ENCODE measurements at regions not wholly inside any gene's neighbourhood (a gene's known extent, or its start where the extent isn't known, plus 50 kb on each side); places are given as distances from the start of the nearest gene placed in this dataset.

GRCh38 chr16:52280086-52280485, 266.9 kb downstream of the TOX3 start:
- 75 to 100% methylated on average over 1 of the region's 1 CpG for WGBS, 2 experiments (ENCODE audit: insufficient coverage in 2 of 2)
- no peaks in the 10 kb centered on the region for H3K36me3 ChIP-seq (ENCODE audit: control insufficient read depth, insufficient read depth, low read length)
- H3K9me3 ChIP-seq (ENCODE audit: control insufficient read depth, low read length): no peaks in the 10 kb centered on the region
- no peak overlapping the region for H3K4me3 ChIP-seq (ENCODE audit: extremely low read depth, insufficient read depth, low read length, poor library complexity, severe bottlenecking)
- no peak overlapping the region for H3K27ac ChIP-seq (ENCODE audit: low read depth, low read length, severe bottlenecking)
- no peaks in the 10 kb centered on the region for H3K4me1 ChIP-seq (ENCODE audit: control insufficient read depth, insufficient read depth, low read length, poor library complexity, severe bottlenecking)

GRCh38 chr16:52271088-52271750, 275.7 kb downstream of the TOX3 start:
- no peak overlapping the region for H3K27ac ChIP-seq (ENCODE audit: low read depth, low read length, severe bottlenecking)
- H3K36me3 ChIP-seq (ENCODE audit: control insufficient read depth, insufficient read depth, low read length): no peaks in the 10 kb centered on the region
- 64 to 91% methylated on average over 2 to 3 of the region's 4 CpGs for WGBS, 2 experiments (ENCODE audit: insufficient coverage in 2 of 2)
- H3K9me3 ChIP-seq (ENCODE audit: control insufficient read depth, low read length): no peaks in the 10 kb centered on the region
- no peak overlapping the region for H3K4me3 ChIP-seq (ENCODE audit: extremely low read depth, insufficient read depth, low read length, poor library complexity, severe bottlenecking)
- no peaks in the 10 kb centered on the region for H3K4me1 ChIP-seq (ENCODE audit: control insufficient read depth, insufficient read depth, low read length, poor library complexity, severe bottlenecking)

GRCh38 chr16:52265446-52265861, 281.5 kb downstream of the TOX3 start:
- Histone ChIP-seq H3K36me3 (ENCODE audit: control insufficient read depth, insufficient read depth, low read length) (no peaks in the 10 kb centered on the region), H3K9me3 (ENCODE audit: control insufficient read depth, low read length) (no peaks in the 10 kb centered on the region), H3K4me1 (ENCODE audit: control insufficient read depth, insufficient read depth, low read length, poor library complexity, severe bottlenecking) (no peaks in the 10 kb centered on the region), H3K27ac (ENCODE audit: low read depth, low read length, severe bottlenecking) (no peak overlapping the region), H3K4me3 (ENCODE audit: extremely low read depth, insufficient read depth, low read length, poor library complexity, severe bottlenecking) (no peak overlapping the region)
- 8% methylated on average over 2 of the region's 3 CpGs; no CpG with 5 or more reads in 1 of the 2 experiments for WGBS, 2 experiments (ENCODE audit: insufficient coverage in 2 of 2)

- Histone ChIP-seq H3K4me1 (ENCODE audit: control insufficient read depth, insufficient read depth, low read length, poor library complexity, severe bottlenecking) (no peaks in the 10 kb centered on the region), H3K36me3 (ENCODE audit: control insufficient read depth, insufficient read depth, low read length) (no peaks in the 10 kb centered on the region), H3K4me3 (ENCODE audit: extremely low read depth, insufficient read depth, low read length, poor library complexity, severe bottlenecking) (no peak overlapping the region), H3K27ac (ENCODE audit: low read depth, low read length, severe bottlenecking) (no peak overlapping the region), H3K9me3 (ENCODE audit: control insufficient read depth, low read length) (no peaks in the 10 kb centered on the region)
- 83% methylated on average over 1 of the region's 1 CpG; no CpG with 5 or more reads in 1 of the 2 experiments for WGBS, 2 experiments (ENCODE audit: insufficient coverage in 2 of 2)
Observed at GRCh38 chr16:52257534-52257933, 289.4 kb downstream of the TOX3 start.

- Histone ChIP-seq H3K27ac (ENCODE audit: low read depth, low read length, severe bottlenecking) (no peak overlapping the region), H3K36me3 (ENCODE audit: control insufficient read depth, insufficient read depth, low read length) (no peaks in the 10 kb centered on the region), H3K4me3 (ENCODE audit: extremely low read depth, insufficient read depth, low read length, poor library complexity, severe bottlenecking) (no peak overlapping the region), H3K4me1 (ENCODE audit: control insufficient read depth, insufficient read depth, low read length, poor library complexity, severe bottlenecking) (no peaks in the 10 kb centered on the region), H3K9me3 (ENCODE audit: control insufficient read depth, low read length) (no peaks in the 10 kb centered on the region)
- WGBS, 2 experiments (ENCODE audit: insufficient coverage in 2 of 2): 79 to 92% methylated on average over 2 to 3 of the region's 4 CpGs
Observed at GRCh38 chr16:52256310-52257078, 290.4 kb downstream of the TOX3 start.

- Histone ChIP-seq H3K36me3 (ENCODE audit: control insufficient read depth, insufficient read depth, low read length) (no peaks in the 10 kb centered on the region), H3K9me3 (ENCODE audit: control insufficient read depth, low read length) (no peaks in the 10 kb centered on the region), H3K27ac (ENCODE audit: low read depth, low read length, severe bottlenecking) (no peak overlapping the region), H3K4me3 (ENCODE audit: extremely low read depth, insufficient read depth, low read length, poor library complexity, severe bottlenecking) (no peak overlapping the region), H3K4me1 (ENCODE audit: control insufficient read depth, insufficient read depth, low read length, poor library complexity, severe bottlenecking) (no peaks in the 10 kb centered on the region)
- WGBS, 2 experiments (ENCODE audit: insufficient coverage in 2 of 2): no CpG with 5 or more reads among the region's 3 CpGs
Observed at GRCh38 chr16:52254746-52255145, 292.2 kb downstream of the TOX3 start.

- WGBS, 2 experiments (ENCODE audit: insufficient coverage in 2 of 2): 100% methylated on average over 1 of the region's 2 CpGs; no CpG with 5 or more reads in 1 of the 2 experiments
- no peak overlapping the region for H3K27ac ChIP-seq (ENCODE audit: low read depth, low read length, severe bottlenecking)
- peaks cover 4% of the 10 kb centered on the region for H3K9me3 ChIP-seq (ENCODE audit: control insufficient read depth, low read length)
- H3K4me3 ChIP-seq (ENCODE audit: extremely low read depth, insufficient read depth, low read length, poor library complexity, severe bottlenecking): no peak overlapping the region
- no peaks in the 10 kb centered on the region for H3K36me3 ChIP-seq (ENCODE audit: control insufficient read depth, insufficient read depth, low read length)
- H3K4me1 ChIP-seq (ENCODE audit: control insufficient read depth, insufficient read depth, low read length, poor library complexity, severe bottlenecking): no peaks in the 10 kb centered on the region
Observed at GRCh38 chr16:52252680-52253079, 294.3 kb downstream of the TOX3 start.

- Histone ChIP-seq H3K4me3 (ENCODE audit: extremely low read depth, insufficient read depth, low read length, poor library complexity, severe bottlenecking) (no peak overlapping the region), H3K36me3 (ENCODE audit: control insufficient read depth, insufficient read depth, low read length) (no peaks in the 10 kb centered on the region), H3K4me1 (ENCODE audit: control insufficient read depth, insufficient read depth, low read length, poor library complexity, severe bottlenecking) (no peaks in the 10 kb centered on the region), H3K27ac (ENCODE audit: low read depth, low read length, severe bottlenecking) (no peak overlapping the region), H3K9me3 (ENCODE audit: control insufficient read depth, low read length) (peaks cover 4% of the 10 kb centered on the region)
- WGBS, 2 experiments (ENCODE audit: insufficient coverage in 2 of 2): 67% methylated on average over 1 of the region's 4 CpGs
Observed at GRCh38 chr16:52251495-52251894, 295.4 kb downstream of the TOX3 start.

GRCh38 chr16:52247737-52248136, 299.2 kb downstream of the TOX3 start:
- Histone ChIP-seq H3K4me1 (ENCODE audit: control insufficient read depth, insufficient read depth, low read length, poor library complexity, severe bottlenecking) (no peaks in the 10 kb centered on the region), H3K9me3 (ENCODE audit: control insufficient read depth, low read length) (peaks cover 4% of the 10 kb centered on the region), H3K4me3 (ENCODE audit: extremely low read depth, insufficient read depth, low read length, poor library complexity, severe bottlenecking) (no peak overlapping the region), H3K27ac (ENCODE audit: low read depth, low read length, severe bottlenecking) (no peak overlapping the region), H3K36me3 (ENCODE audit: control insufficient read depth, insufficient read depth, low read length) (no peaks in the 10 kb centered on the region)
- 86% methylated on average over 2 of the region's 3 CpGs; no CpG with 5 or more reads in 1 of the 2 experiments for WGBS, 2 experiments (ENCODE audit: insufficient coverage in 2 of 2)

- H3K4me1 ChIP-seq (ENCODE audit: control insufficient read depth, insufficient read depth, low read length, poor library complexity, severe bottlenecking): no peaks in the 10 kb centered on the region
- H3K9me3 ChIP-seq (ENCODE audit: control insufficient read depth, low read length): no peaks in the 10 kb centered on the region
- no peak overlapping the region for H3K4me3 ChIP-seq (ENCODE audit: extremely low read depth, insufficient read depth, low read length, poor library complexity, severe bottlenecking)
- WGBS, 2 experiments (ENCODE audit: insufficient coverage in 2 of 2): no CpG with 5 or more reads among the region's 2 CpGs
- H3K27ac ChIP-seq (ENCODE audit: low read depth, low read length, severe bottlenecking): no peak overlapping the region
- no peaks in the 10 kb centered on the region for H3K36me3 ChIP-seq (ENCODE audit: control insufficient read depth, insufficient read depth, low read length)
Observed at GRCh38 chr16:52238710-52239109, 308.2 kb downstream of the TOX3 start.

- Histone ChIP-seq H3K27ac (ENCODE audit: low read depth, low read length, severe bottlenecking) (no peak overlapping the region), H3K4me1 (ENCODE audit: control insufficient read depth, insufficient read depth, low read length, poor library complexity, severe bottlenecking) (no peaks in the 10 kb centered on the region), H3K36me3 (ENCODE audit: control insufficient read depth, insufficient read depth, low read length) (no peaks in the 10 kb centered on the region), H3K9me3 (ENCODE audit: control insufficient read depth, low read length) (no peaks in the 10 kb centered on the region), H3K4me3 (ENCODE audit: extremely low read depth, insufficient read depth, low read length, poor library complexity, severe bottlenecking) (no peak overlapping the region)
- 92 to 93% methylated on average over 9 of the region's 9 CpGs for WGBS, 2 experiments (ENCODE audit: insufficient coverage in 2 of 2)
Observed at GRCh38 chr16:52237823-52238222, 309.1 kb downstream of the TOX3 start.

Measured in mesodermal cell (in vitro differentiated cells).